Esophagus mucosa (tissue), 1 donor: ENCODE measurements at regions not wholly inside any gene's neighbourhood (a gene's known extent, or its start where the extent isn't known, plus 50 kb on each side); places are given as distances from the start of the nearest gene placed in this dataset.
"Not testable (repeated sequence)": the region's sequence is repeated elsewhere in the genome, so short reads cannot be mapped to it uniquely, and the experiment has no call there.

Experiments used
- ATAC-seq: fragments of 200-7000 bp; cut with Tn5 transposase; one replicate; pipeline ENCODE4 v1.9.1; 2020
- donor health status: DM: yes; HTN: yes; CAD: no.

DNA sequence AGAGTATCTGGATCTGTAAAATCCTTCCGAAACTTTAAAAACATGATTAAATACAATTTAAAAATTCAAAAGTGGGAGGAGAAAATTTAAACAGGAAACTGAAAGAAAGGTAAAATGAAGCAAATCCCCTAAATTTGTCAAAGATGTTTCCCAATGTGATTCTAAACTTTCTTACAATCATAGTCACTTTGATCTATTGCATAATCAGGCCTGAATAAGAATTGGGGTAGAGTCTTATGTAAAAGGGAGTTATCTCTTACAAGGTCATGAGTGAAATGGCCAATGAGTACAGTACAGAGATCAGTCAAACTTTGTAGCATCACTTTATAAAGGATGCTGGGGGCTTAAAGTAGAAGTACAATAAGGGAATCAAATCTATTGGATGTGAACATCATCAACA is 1657.7 kb upstream of the CELF4 start:
- ATAC-seq, result no peak

- no peak for ATAC-seq
Observed at GRCh38 chr18:39215920-39216319, 1650.3 kb upstream of the CELF4 start.

DNA sequence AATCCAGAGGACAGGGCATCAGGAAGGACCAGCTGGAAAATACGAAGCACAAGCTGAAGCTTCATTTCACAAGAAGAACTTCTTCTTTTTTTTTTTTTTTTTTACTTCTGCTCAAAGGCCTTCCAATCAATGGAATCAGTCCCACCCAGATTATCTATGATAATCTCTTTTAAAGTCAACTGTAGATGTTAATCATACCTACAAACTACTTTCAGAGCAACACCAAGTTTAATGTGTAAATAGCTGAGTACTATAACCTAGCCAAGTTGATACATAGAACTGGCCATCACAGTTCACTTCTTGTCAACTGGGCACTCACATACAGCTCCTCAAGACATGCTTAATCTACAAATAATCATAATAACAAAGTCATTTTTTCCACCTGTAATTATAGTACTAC is 1645.9 kb upstream of the CELF4 start:
- ATAC-seq, result no peak

DNA sequence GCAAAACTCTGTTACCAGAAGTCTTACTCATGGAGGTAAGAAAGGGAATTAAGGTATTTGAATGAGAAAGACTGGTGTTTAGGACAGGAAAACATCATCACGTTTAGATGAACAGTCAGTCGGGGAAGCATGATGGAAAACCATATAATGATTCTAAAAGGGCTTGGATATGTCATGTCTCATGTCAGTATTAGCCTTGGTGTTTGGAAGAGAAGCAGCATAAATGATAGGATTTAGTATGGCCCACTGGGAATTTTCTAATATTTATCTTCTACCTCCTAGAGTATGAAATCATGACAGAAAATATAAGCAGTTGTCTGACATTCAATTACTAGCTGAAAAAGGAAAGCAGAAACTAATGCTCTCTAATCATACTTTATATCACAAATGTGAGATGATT is 1643.6 kb upstream of the CELF4 start:
- no peak for ATAC-seq

DNA sequence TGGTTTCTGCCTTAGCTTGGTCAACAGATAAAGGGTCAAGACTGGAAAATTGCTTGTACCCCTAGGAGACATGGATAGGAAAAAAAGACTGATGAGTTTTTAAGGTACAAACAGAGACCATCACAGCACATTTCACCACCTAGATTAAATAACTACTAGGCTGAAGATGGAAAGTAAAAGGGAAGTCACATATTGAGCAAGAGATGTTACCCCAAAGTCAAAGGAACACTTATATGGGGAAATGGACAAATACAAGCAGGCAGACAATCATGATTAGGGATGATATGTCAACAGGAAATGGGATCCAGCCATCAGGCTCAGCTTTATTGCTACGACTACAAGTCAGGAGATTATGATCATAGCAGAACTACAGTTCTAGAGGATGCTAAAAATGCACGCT is 1643.1 kb upstream of the CELF4 start:
- ATAC-seq, result no peak

GRCh38 chr18:39208190-39208589 is 1642.6 kb upstream of the CELF4 start:
- no peak for ATAC-seq

- not testable (repeated sequence) for ATAC-seq
Observed at GRCh38 chr18:39206398-39207103, 1641.0 kb upstream of the CELF4 start.

DNA sequence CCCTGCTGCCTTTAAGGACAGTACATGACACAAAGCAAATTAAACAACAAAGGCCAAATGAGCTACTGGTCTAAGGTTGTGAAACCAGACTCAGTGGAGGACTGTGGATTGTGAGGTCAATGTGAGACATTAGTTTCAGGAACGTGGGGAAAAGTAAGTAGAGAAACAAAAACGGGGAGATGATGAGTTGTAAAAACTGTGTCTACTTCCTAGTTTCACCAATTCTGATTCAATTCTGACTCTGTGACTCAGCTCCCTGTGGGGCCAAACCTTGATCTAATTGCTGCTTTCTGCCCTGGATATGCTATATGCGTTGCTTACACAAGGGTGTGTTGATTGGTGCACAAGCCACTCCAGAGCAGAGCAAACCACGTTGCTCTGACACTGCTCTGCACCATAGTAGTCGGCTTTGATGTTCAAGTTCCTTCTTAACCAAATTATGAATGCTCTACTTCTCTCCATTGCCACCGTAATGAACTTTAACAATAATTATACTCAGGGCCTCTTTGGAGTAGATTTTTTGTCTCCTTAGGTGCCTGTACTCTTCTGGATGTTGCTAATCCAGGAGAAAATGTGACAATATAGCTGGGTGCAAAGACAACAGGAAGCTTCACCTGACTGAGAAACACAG is 1640.1 kb upstream of the CELF4 start:
- peak; percentile 43 for ATAC-seq

DNA sequence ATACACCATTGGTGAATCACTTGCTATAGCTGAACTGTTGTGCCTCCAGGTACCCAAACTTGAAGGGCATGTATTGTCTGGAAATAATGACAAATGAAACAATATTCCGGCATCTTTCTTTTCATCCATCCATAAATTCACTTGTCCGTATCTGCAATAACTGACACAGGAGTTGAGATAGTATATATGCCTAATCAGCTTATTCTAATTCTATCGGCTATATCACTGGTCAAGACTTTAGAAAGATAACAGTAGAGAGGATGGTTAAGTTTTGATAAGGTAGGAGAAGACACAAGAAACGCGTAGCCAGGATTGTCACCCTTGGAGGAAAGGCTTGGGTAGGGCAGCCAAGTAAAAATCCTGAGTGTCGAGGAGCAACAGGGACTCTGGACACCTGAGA is 1634.6 kb upstream of the CELF4 start:
- ATAC-seq, result no peak

GRCh38 chr18:39199231-39199855 is 1633.7 kb upstream of the CELF4 start:
- ATAC-seq, result no peak

DNA sequence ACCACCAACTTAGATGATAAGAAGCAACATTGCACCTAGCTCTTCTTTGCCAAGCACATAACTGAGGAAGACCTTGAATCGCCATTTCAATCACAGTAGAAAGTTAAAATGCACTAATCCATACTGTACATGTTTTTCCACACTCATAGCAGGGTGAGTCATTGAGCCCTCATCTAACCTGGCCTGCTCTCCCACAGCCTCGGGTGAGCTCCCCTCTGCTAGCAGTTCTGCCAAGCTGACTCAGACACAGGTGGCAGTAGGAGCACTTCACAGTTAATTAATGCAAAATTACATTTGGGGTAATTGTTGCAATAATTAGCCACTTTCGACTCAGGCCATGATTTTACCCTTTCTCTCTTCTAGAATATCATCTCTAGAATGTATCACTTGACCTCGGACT is 1632.8 kb upstream of the CELF4 start:
- ATAC-seq, result peak; percentile 98

GRCh38 chr18:39191931-39192330 is 1626.3 kb upstream of the CELF4 start:
- ATAC-seq, result no peak

DNA sequence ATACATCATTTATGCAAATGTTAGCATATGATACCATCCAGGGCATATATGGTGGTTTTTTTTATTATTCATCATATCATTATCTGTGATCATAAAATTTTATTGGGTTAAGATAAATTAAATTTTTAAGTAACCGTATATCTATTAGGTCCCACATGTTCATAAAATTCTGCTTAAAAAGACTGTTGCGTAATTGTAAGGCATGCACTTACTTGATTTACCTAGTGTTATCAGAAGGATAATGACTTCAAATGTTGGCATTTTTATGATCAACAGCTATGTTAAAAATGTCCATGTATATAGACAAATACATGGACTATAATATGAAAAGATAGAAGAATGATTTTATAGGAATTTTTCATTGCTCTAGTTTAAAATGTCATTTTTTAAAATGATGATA is 1625.5 kb upstream of the CELF4 start:
- ATAC-seq, result no peak

- peak; percentile 87 for ATAC-seq
Observed at GRCh38 chr18:39190508-39190907, 1624.9 kb upstream of the CELF4 start.

GRCh38 chr18:39188278-39188677 is 1622.7 kb upstream of the CELF4 start:
- ATAC-seq, result no peak

GRCh38 chr18:39186008-39186407 is 1620.4 kb upstream of the CELF4 start:
- ATAC-seq, result no peak

- ATAC-seq, result no peak
Observed at GRCh38 chr18:39184176-39184575, 1618.6 kb upstream of the CELF4 start.

DNA sequence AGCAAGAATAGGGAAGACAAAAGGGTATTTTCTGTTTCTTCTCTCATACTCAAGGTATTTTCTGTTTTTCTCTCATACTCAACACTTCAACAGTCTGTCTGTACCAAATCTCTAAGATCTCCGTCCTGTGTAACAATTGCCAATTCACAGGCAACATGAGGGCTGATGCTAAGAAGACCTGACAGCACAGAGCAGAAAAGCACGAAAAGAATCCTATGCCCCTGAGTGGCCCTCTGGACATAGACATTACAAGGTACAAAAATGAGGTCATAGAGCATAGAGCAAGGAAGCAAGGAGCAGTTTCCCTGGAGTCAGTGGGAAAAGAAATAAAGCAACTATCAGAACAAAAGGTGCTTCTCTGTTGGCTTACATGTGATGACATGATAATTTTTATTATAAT is 1612.6 kb upstream of the CELF4 start:
- no peak for ATAC-seq

- no peak for ATAC-seq
Observed at GRCh38 chr18:39172695-39173421, 1607.3 kb upstream of the CELF4 start.

GRCh38 chr18:39168723-39169122 is 1603.1 kb upstream of the CELF4 start:
- ATAC-seq, result no peak

- ATAC-seq, result no peak
Observed at GRCh38 chr18:39167990-39168389, 1602.4 kb upstream of the CELF4 start.

DNA sequence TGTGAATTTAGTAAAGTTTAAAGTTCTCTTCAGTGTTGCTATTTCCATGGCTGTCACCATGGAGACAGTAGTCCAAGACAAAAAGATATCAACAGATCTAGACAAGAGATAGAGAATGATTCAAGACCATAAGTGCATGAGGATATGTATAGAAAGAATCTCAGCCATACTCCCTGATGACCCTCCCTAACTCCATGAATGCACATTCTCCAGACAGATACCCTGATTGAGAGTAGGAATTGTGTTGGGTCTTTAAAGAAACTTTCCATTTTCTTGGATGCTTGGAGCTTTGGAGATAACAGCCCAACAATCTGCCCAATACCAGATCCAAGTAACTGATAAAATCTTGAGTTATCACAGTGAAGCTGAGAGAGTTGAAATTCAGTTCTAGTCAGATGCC is 1601.2 kb upstream of the CELF4 start:
- ATAC-seq, result no peak

GRCh38 chr18:39162013-39162827 is 1596.6 kb upstream of the CELF4 start:
- no peak for ATAC-seq
